Chondrocyte (in vitro differentiated cells): ENCODE measurements at regions not wholly inside any gene's neighbourhood (a gene's known extent, or its start where the extent isn't known, plus 50 kb on each side); places are given as distances from the start of the nearest gene placed in this dataset.

ENCODE experiments used
- DNase-seq: peaks from one replicate; pipeline ENCODE4 v3.0.0; 2021; ENCODE audit warnings: mixed read lengths, low spot score
- H3K27ac Mint-ChIP-seq: one replicate; pipeline ENCODE4 v1.8.0; 2021; ENCODE audit warnings: mild to moderate bottlenecking, moderate library complexity, mixed read lengths; ENCODE audit not compliant: unreplicated experiment
- H3K27me3 Mint-ChIP-seq: 2 replicates; pipeline ENCODE4 v1.8.0; 2021; ENCODE audit warnings: low read depth, mixed read lengths
- H3K36me3 Mint-ChIP-seq: 2 replicates; pipeline ENCODE4 v1.8.0; 2021; ENCODE audit warnings: low read depth, mixed read lengths
- H3K4me1 Mint-ChIP-seq: 2 replicates; pipeline ENCODE4 v1.8.0; 2021; ENCODE audit warnings: low read depth, mild to moderate bottlenecking, mixed read lengths
- H3K4me3 Mint-ChIP-seq: one replicate; pipeline ENCODE4 v1.8.0; 2021; ENCODE audit warnings: mild to moderate bottlenecking, moderate library complexity, mixed read lengths; ENCODE audit not compliant: unreplicated experiment
- H3K9me3 Mint-ChIP-seq: 2 replicates; pipeline ENCODE4 v1.8.0; 2021; ENCODE audit warnings: low read depth, mixed read lengths
- TF ChIP-seq, protein P1 (sequence below): fragments of 200-600 bp; sonication (generic); IDR thresholded peaks from 2 replicates; pipeline ENCODE4 v1.5.0; 2021; ENCODE audit warnings: antibody characterized with exemption, mild to moderate bottlenecking, moderate library complexity

DNA sequence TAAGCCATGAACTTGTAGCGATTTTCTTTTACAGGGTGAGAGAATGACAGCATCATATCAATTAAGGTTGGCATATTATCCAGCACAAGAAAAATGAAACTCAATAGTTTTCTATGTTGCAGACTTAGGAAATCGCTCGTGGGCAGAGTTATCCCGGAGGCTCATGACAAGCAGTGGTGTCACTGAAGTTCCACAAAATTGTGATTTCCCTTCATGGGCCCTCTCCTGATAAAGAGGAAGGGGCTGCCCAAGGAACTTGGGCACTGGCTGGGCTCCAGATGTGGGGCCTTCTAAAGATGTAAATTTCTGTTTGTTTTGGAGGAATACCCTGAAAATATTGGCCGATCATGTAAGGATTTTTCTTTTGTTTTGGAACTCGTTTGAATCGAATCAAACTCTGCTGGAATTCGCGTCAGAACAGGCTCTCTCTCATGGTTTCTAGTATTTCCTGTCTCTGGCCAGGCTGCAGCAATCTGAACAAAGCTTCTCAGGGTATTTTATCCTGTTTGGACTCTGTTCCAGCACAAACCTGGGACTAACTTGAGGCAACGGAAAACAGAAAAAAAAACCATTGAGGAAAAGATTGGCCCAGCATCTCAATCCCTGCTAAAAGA lies 340.6 kb upstream of the NRP1 start:
- DNase-seq: no peak
- H3K27ac Mint-ChIP-seq: peak overlapping the region; percentile 86
- peaks cover 16% of the 10 kb centered on the region for H3K4me1 Mint-ChIP-seq
- H3K36me3 Mint-ChIP-seq: no peaks in the 10 kb centered on the region
- H3K27me3 Mint-ChIP-seq: no peaks in the 10 kb centered on the region
- H3K4me3 Mint-ChIP-seq: peak overlapping the region; percentile 25
- no peaks in the 10 kb centered on the region for H3K9me3 Mint-ChIP-seq
- TF ChIP-seq, protein P1, sequence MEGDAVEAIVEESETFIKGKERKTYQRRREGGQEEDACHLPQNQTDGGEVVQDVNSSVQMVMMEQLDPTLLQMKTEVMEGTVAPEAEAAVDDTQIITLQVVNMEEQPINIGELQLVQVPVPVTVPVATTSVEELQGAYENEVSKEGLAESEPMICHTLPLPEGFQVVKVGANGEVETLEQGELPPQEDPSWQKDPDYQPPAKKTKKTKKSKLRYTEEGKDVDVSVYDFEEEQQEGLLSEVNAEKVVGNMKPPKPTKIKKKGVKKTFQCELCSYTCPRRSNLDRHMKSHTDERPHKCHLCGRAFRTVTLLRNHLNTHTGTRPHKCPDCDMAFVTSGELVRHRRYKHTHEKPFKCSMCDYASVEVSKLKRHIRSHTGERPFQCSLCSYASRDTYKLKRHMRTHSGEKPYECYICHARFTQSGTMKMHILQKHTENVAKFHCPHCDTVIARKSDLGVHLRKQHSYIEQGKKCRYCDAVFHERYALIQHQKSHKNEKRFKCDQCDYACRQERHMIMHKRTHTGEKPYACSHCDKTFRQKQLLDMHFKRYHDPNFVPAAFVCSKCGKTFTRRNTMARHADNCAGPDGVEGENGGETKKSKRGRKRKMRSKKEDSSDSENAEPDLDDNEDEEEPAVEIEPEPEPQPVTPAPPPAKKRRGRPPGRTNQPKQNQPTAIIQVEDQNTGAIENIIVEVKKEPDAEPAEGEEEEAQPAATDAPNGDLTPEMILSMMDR: no peak

DNA sequence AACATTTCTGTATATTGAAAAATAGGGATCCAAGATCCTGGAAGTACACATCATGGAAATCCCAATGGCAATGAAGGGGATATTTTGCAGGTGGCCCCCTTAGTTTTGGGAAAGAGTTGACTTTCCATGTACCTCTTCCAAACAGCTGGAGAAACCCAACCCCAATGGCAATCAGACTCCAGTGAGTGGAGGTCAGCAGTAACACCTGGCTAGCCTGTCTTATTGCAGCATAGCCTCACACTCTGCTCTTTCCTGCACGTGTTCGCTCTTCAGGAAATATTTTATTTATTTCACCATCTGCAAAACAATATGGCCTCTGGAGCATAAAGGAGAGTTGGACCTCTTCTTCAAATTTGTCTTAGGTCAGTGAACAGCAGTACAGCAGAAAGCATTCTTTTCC lies 340.0 kb upstream of the NRP1 start:
- TF ChIP-seq, protein P1: no peak
- Mint-ChIP-seq H3K27me3 (no peaks in the 10 kb centered on the region), H3K4me1 (peaks cover 16% of the 10 kb centered on the region), H3K36me3 (no peaks in the 10 kb centered on the region), H3K9me3 (no peaks in the 10 kb centered on the region), H3K4me3 (no peak overlapping the region), H3K27ac (no peak overlapping the region)
- no peak for DNase-seq

DNA sequence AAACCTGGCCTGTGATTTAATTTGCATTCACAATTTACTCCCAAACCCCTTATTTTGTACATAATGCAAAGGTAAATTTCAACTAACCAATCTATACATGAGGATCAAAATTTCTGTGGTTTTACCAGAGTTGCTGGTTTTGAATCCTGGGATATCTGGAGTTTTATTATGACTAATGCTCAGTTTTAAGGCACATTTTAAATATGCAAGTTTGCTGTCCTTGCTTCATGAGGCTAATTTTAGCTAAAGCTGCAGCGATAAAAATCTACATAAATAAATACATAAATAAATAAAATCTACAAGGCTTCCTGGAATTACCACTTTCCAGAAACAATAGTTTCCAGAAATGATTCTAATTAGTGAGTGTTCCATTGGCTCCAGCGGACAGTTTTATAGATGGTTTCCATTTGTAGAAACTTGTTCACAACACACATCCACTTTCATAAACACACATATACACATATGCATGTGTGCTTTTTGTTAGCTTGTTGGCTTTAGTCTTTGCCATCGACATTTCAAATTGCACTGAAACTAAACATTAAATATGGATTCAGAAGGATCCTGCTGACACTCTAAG lies 339.5 kb upstream of the NRP1 start:
- Mint-ChIP-seq H3K27me3 (no peaks in the 10 kb centered on the region), H3K27ac (no peak overlapping the region), H3K4me3 (no peak overlapping the region), H3K4me1 (peaks cover 16% of the 10 kb centered on the region), H3K36me3 (no peaks in the 10 kb centered on the region), H3K9me3 (no peaks in the 10 kb centered on the region)
- no peak for DNase-seq
- TF ChIP-seq, protein P1: no peak

DNA sequence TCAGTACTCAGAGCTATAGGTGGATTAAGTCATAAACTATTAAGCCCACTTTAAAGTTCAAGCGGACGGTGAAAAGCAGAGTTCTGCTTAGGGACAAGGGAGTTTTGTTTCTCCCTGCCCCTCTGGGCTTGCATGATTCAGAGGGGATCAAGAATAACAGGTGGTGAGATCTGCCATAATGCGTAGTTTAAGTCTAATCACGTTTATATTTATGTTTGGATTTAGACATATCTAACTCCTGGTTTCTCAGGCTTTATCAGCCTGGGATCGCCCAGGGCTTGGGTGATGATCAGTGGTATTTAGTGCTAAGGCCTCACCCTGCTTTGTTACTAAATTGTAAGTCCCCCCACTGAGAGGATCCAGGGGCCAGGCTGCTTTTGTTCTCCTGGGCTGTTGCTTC lies 335.4 kb upstream of the NRP1 start:
- no peak for DNase-seq
- Mint-ChIP-seq H3K4me3 (no peak overlapping the region), H3K27me3 (no peaks in the 10 kb centered on the region), H3K4me1 (peaks cover 4% of the 10 kb centered on the region), H3K36me3 (no peaks in the 10 kb centered on the region), H3K9me3 (no peaks in the 10 kb centered on the region), H3K27ac (no peak overlapping the region)
- TF ChIP-seq, protein P1: no peak

DNA sequence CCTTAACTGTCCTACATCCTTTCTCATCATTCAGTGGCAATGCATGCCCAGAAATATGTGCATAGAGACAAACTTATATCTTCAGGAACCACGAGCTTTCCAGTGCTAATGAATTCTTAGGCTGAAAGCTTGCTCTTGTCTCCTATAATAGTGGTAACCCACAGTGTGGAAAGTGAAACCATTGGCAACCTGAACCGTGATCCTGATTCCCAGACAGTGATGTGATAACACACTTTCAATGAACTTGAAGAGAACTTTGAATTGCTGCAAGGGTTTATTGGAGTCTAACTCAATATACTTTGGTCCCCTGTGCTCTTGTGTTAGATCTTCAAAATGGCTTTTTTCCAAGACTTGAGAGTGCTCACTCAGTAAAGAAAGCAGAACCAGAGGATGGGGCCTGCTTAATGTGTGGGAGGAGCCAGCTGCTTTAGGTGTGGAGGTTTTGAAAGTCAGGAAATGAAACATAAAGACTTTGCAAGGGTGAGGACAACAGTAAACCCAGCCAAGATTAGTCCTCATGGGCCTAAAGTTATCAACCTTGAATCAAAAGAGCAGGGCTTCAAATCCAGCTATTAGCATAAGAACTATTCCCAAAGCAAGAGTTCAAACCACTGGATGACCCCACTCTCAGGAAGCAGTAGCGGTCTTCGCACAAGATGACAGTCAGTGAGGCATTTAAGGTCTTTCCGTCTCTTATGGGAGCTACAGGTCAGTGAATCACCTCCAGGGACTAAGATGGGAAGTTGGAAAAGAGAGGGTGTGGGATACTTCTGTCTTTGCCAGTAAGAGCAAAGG lies 332.4 kb upstream of the NRP1 start:
- H3K4me3 Mint-ChIP-seq: no peak overlapping the region
- DNase-seq: no peak

More for the DNA sequence above, 332.4 kb upstream of the NRP1 start:
- no peak overlapping the region for H3K27ac Mint-ChIP-seq
- H3K27me3 Mint-ChIP-seq: no peaks in the 10 kb centered on the region
- peaks cover 8% of the 10 kb centered on the region for H3K9me3 Mint-ChIP-seq
- TF ChIP-seq, protein P1: no peak
- peaks cover 3% of the 10 kb centered on the region for H3K4me1 Mint-ChIP-seq
- H3K36me3 Mint-ChIP-seq: no peaks in the 10 kb centered on the region
